ENCODE measurements at regions not wholly inside any gene's neighbourhood (a gene's known extent, or its start where the extent isn't known, plus 50 kb on each side); places are given as distances from the start of the nearest gene placed in this dataset.

DNA sequence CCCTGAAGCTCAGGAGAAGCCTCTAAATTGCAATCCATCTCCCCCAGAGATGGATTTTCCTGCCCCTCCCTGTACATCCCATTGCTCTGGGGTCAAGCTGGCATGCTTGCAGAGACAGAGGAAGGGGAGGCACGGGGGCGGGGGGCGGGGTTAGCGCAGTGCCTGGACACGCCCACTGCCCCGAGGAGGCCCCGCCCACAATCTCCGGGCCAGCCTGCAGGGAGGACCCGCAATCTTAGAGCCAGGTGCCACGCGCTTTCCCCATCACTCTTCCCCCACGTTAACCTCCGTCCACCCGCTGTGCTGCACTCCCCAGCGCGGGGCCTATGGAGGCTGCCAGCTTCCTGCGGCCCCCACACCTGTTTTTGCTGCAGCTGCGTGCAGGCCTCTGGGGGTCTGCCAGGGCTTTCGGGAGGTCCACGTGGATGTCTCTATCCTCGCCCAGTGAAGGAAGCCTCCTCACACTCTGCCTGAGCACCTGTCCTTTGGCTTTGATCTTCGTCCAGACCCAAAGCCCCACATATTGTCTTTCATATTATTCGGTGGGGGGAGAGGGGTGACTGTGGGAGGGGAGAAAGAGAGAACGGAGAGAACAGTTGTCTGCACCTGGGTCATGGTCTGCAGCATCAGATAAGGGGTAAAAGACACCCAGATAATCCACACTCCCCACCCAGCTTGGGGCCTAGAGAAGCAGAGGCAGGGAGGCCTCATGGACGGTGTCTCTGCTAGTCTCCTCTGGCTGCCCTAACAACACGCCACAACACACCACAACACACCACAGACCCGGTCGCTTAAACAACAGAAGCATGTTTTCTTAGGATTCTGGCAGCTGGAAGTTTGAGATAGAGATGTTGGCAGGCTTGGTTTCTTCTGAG, 118.0 kb upstream of the MEF2A start:
- Histone ChIP-seq H3K4me3 (ENCODE audit: severe bottlenecking) (no peak overlapping the region), H3K4me1 (ENCODE audit: insufficient read depth, poor library complexity, severe bottlenecking) (peaks cover 10% of the 10 kb centered on the region), H3K27me3 (ENCODE audit: insufficient read depth, poor library complexity, severe bottlenecking) (no peaks in the 10 kb centered on the region), H3K36me3 (ENCODE audit: low read depth) (no peaks in the 10 kb centered on the region), H3K27ac (ENCODE audit: poor library complexity, severe bottlenecking) (no peak overlapping the region), H3K9me3 (ENCODE audit: severe bottlenecking) (no peaks in the 10 kb centered on the region)
- TF ChIP-seq, protein P1, sequence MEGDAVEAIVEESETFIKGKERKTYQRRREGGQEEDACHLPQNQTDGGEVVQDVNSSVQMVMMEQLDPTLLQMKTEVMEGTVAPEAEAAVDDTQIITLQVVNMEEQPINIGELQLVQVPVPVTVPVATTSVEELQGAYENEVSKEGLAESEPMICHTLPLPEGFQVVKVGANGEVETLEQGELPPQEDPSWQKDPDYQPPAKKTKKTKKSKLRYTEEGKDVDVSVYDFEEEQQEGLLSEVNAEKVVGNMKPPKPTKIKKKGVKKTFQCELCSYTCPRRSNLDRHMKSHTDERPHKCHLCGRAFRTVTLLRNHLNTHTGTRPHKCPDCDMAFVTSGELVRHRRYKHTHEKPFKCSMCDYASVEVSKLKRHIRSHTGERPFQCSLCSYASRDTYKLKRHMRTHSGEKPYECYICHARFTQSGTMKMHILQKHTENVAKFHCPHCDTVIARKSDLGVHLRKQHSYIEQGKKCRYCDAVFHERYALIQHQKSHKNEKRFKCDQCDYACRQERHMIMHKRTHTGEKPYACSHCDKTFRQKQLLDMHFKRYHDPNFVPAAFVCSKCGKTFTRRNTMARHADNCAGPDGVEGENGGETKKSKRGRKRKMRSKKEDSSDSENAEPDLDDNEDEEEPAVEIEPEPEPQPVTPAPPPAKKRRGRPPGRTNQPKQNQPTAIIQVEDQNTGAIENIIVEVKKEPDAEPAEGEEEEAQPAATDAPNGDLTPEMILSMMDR (IDR thresholded peaks at IDR 0.05; ENCODE audit: poor library complexity, severe bottlenecking): no peak
- DNase-seq (ENCODE audit: low spot score): peak; percentile 50
- ATAC-seq (ENCODE audit: low read depth): no peak

DNA sequence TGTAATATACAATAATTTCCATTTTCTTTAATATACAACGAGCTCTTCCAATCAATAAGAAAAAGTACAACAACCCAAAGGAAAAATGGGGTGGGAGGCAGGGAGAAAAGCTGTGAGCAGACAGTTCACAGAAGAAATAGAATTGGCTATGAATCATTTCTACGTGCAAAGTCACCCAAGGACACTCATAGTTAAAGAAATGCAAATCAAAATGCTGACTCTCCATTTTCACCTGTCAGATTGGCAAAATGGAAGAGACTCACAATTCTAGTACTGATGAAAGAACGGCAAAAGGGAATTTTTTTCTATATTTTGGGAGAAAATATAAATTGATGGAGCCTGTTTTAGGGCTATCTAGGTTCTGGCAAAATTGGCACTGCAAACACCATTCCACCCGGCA, 116.3 kb upstream of the MEF2A start:
- H3K27ac ChIP-seq (ENCODE audit: poor library complexity, severe bottlenecking): no peak overlapping the region

DNA sequence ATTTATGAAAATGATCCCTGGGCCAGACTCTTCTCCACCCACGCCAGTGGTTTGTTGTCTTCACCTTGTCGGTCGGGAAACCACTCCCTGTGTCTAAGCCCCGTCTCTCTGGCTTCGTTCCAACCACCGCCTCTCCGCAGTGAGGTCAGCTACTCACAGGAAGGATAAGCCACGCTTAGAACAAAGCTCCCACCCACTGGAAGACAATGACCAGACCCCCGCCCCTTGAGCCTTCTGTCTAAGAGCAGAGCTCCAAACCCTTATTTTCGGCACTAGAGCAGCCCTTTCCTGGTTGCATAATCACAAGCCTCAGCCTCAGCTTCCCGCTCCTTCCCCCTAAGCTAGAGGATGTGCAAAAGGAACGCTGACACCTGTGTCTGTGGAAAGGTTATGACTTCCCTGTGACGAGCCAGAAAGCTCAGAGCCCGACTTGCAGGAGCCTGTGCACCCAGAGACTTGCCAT, 114.9 kb upstream of the MEF2A start:
- no peak overlapping the region for H3K27ac ChIP-seq (ENCODE audit: poor library complexity, severe bottlenecking)
- peaks cover 24% of the 10 kb centered on the region for H3K4me1 ChIP-seq (ENCODE audit: insufficient read depth, poor library complexity, severe bottlenecking)
- no peaks in the 10 kb centered on the region for H3K36me3 ChIP-seq (ENCODE audit: low read depth)
- no peaks in the 10 kb centered on the region for H3K27me3 ChIP-seq (ENCODE audit: insufficient read depth, poor library complexity, severe bottlenecking)
- no peaks in the 10 kb centered on the region for H3K9me3 ChIP-seq (ENCODE audit: severe bottlenecking)
- ATAC-seq (ENCODE audit: low read depth): no peak
- no peak overlapping the region for H3K4me3 ChIP-seq (ENCODE audit: severe bottlenecking)
- DNase-seq (ENCODE audit: low spot score): peak; percentile 80
- TF ChIP-seq, protein P1 (IDR thresholded peaks at IDR 0.05; ENCODE audit: poor library complexity, severe bottlenecking): no peak

More for the DNA sequence above, 116.3 kb upstream of the MEF2A start:
- peak; percentile 28; the same call in 1 of the 3 replicates for ATAC-seq (ENCODE audit: low read depth)
- Histone ChIP-seq H3K27me3 (ENCODE audit: insufficient read depth, poor library complexity, severe bottlenecking) (no peaks in the 10 kb centered on the region), H3K9me3 (ENCODE audit: severe bottlenecking) (no peaks in the 10 kb centered on the region), H3K36me3 (ENCODE audit: low read depth) (no peaks in the 10 kb centered on the region), H3K4me3 (ENCODE audit: severe bottlenecking) (no peak overlapping the region), H3K4me1 (ENCODE audit: insufficient read depth, poor library complexity, severe bottlenecking) (peaks cover 12% of the 10 kb centered on the region)
- DNase-seq (ENCODE audit: low spot score): no peak
- TF ChIP-seq, protein P1 (IDR thresholded peaks at IDR 0.05; ENCODE audit: poor library complexity, severe bottlenecking): no peak

DNA sequence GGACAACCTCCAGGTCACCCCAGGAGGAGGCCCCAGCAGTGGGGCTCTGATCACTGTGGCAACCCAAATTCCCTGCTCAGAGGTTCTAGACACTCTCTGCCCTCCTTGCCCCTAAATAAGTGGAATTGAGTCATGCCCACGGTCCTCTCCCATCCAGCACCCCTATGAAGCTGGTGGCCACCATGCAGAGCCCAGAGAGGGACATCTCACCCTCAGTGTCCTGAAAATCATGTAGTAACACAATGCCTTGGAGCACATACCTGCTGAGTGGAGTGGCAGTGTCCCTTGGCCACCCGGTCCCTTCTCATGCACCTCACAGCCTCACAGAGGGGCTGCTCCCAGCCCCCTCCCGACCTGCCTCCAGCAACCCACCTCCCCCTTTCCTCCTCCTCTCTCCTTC, 114.3 kb upstream of the MEF2A start:
- Histone ChIP-seq H3K27me3 (ENCODE audit: insufficient read depth, poor library complexity, severe bottlenecking) (no peaks in the 10 kb centered on the region), H3K4me3 (ENCODE audit: severe bottlenecking) (no peak overlapping the region), H3K27ac (ENCODE audit: poor library complexity, severe bottlenecking) (no peak overlapping the region), H3K4me1 (ENCODE audit: insufficient read depth, poor library complexity, severe bottlenecking) (peaks cover 24% of the 10 kb centered on the region), H3K9me3 (ENCODE audit: severe bottlenecking) (no peaks in the 10 kb centered on the region), H3K36me3 (ENCODE audit: low read depth) (no peaks in the 10 kb centered on the region)
- DNase-seq (ENCODE audit: low spot score) (peak; percentile 46), ATAC-seq (ENCODE audit: low read depth) (no peak)
- TF ChIP-seq, protein P1 (IDR thresholded peaks at IDR 0.05; ENCODE audit: poor library complexity, severe bottlenecking): no peak

DNA sequence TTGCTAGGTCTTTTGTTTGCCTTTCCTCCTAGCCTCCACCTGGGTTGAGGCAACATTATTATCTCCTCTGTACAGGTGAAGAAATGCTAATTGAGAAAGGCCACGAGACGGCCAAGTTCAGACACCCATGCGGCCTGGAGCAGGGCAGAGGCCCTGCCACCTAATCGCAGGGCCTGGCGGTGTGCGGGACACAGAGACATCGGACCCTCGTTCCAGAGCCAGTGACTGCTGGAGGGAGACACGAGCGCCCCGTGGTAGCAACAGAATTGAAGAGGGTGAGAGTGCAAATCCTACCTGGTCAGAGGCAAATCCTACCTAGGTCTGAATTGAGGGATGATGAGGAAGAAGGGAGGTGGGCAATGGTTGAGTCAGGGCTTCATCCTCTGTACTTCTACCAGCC, 113.8 kb upstream of the MEF2A start:
- H3K4me3 ChIP-seq (ENCODE audit: severe bottlenecking): no peak overlapping the region
- TF ChIP-seq, protein P1 (IDR thresholded peaks at IDR 0.05; ENCODE audit: poor library complexity, severe bottlenecking): no peak
- H3K27me3 ChIP-seq (ENCODE audit: insufficient read depth, poor library complexity, severe bottlenecking): no peaks in the 10 kb centered on the region
- H3K27ac ChIP-seq (ENCODE audit: poor library complexity, severe bottlenecking): no peak overlapping the region
- ATAC-seq (ENCODE audit: low read depth) (no peak), DNase-seq (ENCODE audit: low spot score) (peak; percentile 44)
- no peaks in the 10 kb centered on the region for H3K9me3 ChIP-seq (ENCODE audit: severe bottlenecking)
- no peaks in the 10 kb centered on the region for H3K36me3 ChIP-seq (ENCODE audit: low read depth)
- peaks cover 24% of the 10 kb centered on the region for H3K4me1 ChIP-seq (ENCODE audit: insufficient read depth, poor library complexity, severe bottlenecking)

All from RWPE2 (cell line).